ENCODE measurements at regions not wholly inside any gene's neighbourhood (a gene's known extent, or its start where the extent isn't known, plus 50 kb on each side); places are given as distances from the start of the nearest gene placed in this dataset.

DNA sequence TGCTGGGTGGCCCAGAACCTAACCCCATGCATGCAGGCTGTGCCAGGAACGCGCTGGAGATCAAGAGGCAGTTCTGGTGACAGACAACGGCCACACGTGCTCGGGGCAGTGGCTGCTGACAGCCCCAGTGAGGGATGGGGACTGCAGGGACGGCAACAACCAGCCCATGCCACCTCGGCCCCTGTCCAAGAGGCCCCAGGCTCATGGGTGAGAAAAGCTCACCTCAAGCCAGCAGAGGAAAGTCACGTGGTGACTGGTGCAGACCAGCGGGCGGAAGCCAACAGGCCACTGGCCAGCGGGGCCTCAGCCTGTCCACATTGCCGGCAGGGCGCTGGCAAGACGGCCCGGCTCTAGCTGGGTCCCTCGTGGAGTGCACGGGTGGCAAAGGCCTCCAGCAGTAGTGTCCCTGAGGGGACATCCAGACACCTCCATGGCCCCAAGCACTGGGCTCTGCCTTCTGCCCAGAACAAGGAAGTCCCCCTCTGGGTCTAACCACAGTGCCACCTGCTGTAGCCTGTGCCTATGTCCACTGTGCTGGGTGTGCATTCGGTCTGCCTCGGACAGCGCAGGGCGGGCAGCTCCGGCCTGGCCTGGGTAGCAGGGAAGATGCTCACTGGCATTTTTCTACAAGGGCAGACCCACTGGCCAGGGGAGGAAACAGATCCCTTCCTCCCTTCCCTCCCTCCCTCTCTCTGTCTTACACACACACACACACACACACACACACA, 134.1 kb downstream of the NCOR2 start:
- TF ChIP-seq, protein P1, sequence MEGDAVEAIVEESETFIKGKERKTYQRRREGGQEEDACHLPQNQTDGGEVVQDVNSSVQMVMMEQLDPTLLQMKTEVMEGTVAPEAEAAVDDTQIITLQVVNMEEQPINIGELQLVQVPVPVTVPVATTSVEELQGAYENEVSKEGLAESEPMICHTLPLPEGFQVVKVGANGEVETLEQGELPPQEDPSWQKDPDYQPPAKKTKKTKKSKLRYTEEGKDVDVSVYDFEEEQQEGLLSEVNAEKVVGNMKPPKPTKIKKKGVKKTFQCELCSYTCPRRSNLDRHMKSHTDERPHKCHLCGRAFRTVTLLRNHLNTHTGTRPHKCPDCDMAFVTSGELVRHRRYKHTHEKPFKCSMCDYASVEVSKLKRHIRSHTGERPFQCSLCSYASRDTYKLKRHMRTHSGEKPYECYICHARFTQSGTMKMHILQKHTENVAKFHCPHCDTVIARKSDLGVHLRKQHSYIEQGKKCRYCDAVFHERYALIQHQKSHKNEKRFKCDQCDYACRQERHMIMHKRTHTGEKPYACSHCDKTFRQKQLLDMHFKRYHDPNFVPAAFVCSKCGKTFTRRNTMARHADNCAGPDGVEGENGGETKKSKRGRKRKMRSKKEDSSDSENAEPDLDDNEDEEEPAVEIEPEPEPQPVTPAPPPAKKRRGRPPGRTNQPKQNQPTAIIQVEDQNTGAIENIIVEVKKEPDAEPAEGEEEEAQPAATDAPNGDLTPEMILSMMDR (IDR thresholded peaks at IDR 0.05; ENCODE audit: low read length): no peak
- TF ChIP-seq EZH2 (IDR thresholded peaks at IDR 0.05; ENCODE audit: borderline replicate concordance, low read length): no peak
